ENCODE measurements at regions not wholly inside any gene's neighbourhood (a gene's known extent, or its start where the extent isn't known, plus 50 kb on each side); places are given as distances from the start of the nearest gene placed in this dataset.

DNA sequence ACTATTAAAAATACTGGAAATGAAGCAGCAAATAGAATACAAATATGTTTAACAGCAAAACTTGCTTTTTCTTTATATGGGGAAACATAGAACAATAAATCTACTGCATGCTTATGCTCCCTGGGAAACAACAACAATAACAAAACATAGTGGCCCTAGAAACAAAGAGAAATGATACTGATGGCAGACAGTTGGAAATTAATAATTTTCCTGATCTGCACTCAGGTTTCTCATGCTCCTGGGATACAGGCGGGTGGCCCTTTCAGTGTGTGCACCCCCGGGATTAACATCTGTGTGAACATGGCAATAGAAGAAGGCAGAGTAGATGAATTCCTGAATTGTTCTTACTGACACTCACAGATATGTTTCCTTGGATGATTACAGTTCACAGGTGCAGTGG is 209.2 kb upstream of the TBX18 start:
- Mint-ChIP-seq H3K27ac (ENCODE audit: unreplicated experiment) (no peak overlapping the region), H3K27me3 (ENCODE audit: low read depth, unreplicated experiment) (peaks cover 5% of the 10 kb centered on the region), H3K4me1 (ENCODE audit: low read depth, unreplicated experiment) (peaks cover 1% of the 10 kb centered on the region), H3K4me3 (ENCODE audit: unreplicated experiment) (no peak overlapping the region), H3K9me3 (ENCODE audit: unreplicated experiment) (peaks cover 5% of the 10 kb centered on the region), H3K36me3 (ENCODE audit: low read depth, unreplicated experiment) (no peaks in the 10 kb centered on the region)
- Histone ChIP-seq H3K36me3 (ENCODE audit: insufficient read depth, low read length) (no peaks in the 10 kb centered on the region), H3K4me3 (ENCODE audit: insufficient read depth, low read depth, low read length) (no peak overlapping the region), H3K79me2 (ENCODE audit: insufficient read depth, low read length) (no peaks in the 10 kb centered on the region), H3K9me3 (ENCODE audit: insufficient read depth, low read depth, low read length) (peaks cover 3% of the 10 kb centered on the region), H3K4me2 (ENCODE audit: low read length) (no peak overlapping the region), H3K27me3 (ENCODE audit: insufficient read depth, low read length) (no peaks in the 10 kb centered on the region), H4K20me1 (ENCODE audit: insufficient read depth, low read length) (no peaks in the 10 kb centered on the region), H3K27ac (ENCODE audit: low read depth, low read length) (no peak overlapping the region), H2AFZ (ENCODE audit: low read depth, low read length) (no peak overlapping the region), H3K9ac (ENCODE audit: low read length) (no peak overlapping the region), H3K4me1 (ENCODE audit: insufficient read depth, low read length) (peaks cover under 1% of the 10 kb centered on the region)
- TF ChIP-seq, protein P1, sequence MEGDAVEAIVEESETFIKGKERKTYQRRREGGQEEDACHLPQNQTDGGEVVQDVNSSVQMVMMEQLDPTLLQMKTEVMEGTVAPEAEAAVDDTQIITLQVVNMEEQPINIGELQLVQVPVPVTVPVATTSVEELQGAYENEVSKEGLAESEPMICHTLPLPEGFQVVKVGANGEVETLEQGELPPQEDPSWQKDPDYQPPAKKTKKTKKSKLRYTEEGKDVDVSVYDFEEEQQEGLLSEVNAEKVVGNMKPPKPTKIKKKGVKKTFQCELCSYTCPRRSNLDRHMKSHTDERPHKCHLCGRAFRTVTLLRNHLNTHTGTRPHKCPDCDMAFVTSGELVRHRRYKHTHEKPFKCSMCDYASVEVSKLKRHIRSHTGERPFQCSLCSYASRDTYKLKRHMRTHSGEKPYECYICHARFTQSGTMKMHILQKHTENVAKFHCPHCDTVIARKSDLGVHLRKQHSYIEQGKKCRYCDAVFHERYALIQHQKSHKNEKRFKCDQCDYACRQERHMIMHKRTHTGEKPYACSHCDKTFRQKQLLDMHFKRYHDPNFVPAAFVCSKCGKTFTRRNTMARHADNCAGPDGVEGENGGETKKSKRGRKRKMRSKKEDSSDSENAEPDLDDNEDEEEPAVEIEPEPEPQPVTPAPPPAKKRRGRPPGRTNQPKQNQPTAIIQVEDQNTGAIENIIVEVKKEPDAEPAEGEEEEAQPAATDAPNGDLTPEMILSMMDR (IDR thresholded peaks at IDR 0.05; ENCODE audit: insufficient read depth, low read depth, low read length): no peak
- TF ChIP-seq EZH2 (IDR thresholded peaks at IDR 0.05; ENCODE audit: insufficient read depth, low read length): no peak
- FAIRE-seq: no peak
- DNase-seq (ENCODE audit: low read depth): no peak

DNA sequence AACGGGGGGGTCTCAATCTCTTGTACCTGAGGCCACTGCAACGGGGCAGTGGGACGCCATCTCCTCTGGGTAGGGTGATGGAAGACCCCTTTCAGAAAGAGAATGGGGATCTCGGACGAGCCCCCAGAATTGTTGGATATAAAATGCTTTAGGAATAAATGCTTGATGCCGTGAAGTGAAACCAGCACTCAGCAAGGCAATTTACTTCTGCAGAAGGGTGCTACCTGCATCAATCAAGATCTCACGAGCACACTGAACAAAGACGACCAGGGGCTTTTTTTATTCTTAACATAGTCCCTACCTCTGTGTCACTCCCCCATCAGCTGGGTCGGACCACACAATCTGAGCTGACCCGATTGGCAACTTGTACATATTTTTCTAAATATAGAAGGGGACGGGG is 203.6 kb upstream of the TBX18 start:
- Mint-ChIP-seq H3K27ac (ENCODE audit: unreplicated experiment) (no peak overlapping the region), H3K4me3 (ENCODE audit: unreplicated experiment) (no peak overlapping the region), H3K4me1 (ENCODE audit: low read depth, unreplicated experiment) (no peaks in the 10 kb centered on the region), H3K27me3 (ENCODE audit: low read depth, unreplicated experiment) (peaks cover 8% of the 10 kb centered on the region), H3K9me3 (ENCODE audit: unreplicated experiment) (peaks cover 14% of the 10 kb centered on the region), H3K36me3 (ENCODE audit: low read depth, unreplicated experiment) (no peaks in the 10 kb centered on the region)
- Histone ChIP-seq H3K9ac (ENCODE audit: low read length) (no peak overlapping the region), H3K27me3 (ENCODE audit: insufficient read depth, low read length) (no peaks in the 10 kb centered on the region), H3K36me3 (ENCODE audit: insufficient read depth, low read length) (no peaks in the 10 kb centered on the region), H3K27ac (ENCODE audit: low read depth, low read length) (no peak overlapping the region), H2AFZ (ENCODE audit: low read depth, low read length) (no peak overlapping the region), H4K20me1 (ENCODE audit: insufficient read depth, low read length) (no peaks in the 10 kb centered on the region), H3K4me3 (ENCODE audit: insufficient read depth, low read depth, low read length) (no peak overlapping the region), H3K4me2 (ENCODE audit: low read length) (no peak overlapping the region), H3K4me1 (ENCODE audit: insufficient read depth, low read length) (no peaks in the 10 kb centered on the region), H3K9me3 (ENCODE audit: insufficient read depth, low read depth, low read length) (peaks cover 12% of the 10 kb centered on the region), H3K79me2 (ENCODE audit: insufficient read depth, low read length) (no peaks in the 10 kb centered on the region)
- DNase-seq (ENCODE audit: low read depth): no peak
- no peak for TF ChIP-seq EZH2 (IDR thresholded peaks at IDR 0.05; ENCODE audit: insufficient read depth, low read length)
- TF ChIP-seq, protein P1 (IDR thresholded peaks at IDR 0.05; ENCODE audit: insufficient read depth, low read depth, low read length): no peak
- FAIRE-seq: no peak

DNA sequence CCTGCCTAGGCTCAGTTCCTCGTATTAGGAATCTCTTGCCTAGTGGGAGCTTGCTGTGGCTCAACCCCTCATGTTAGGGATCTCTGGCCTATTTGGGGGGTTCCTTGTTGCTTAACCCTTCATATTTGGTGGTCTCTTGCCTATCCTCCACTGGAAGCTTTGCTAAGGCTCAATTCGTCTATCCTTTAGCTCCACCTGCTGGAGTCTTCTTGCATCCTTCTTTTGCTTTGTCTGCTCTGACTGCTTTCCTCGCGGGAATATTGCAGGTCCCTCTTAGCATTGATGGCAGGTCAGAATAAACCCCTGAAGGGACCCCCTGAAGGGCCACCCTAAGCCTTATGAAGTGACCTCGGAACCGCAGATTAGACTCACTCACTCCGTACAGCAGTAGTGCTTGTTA is 203.0 kb upstream of the TBX18 start:
- no peak for DNase-seq (ENCODE audit: low read depth)

More for the DNA sequence above, 203.0 kb upstream of the TBX18 start:
- H3K9me3 ChIP-seq (ENCODE audit: insufficient read depth, low read depth, low read length): peaks cover 9% of the 10 kb centered on the region
- H3K27ac Mint-ChIP-seq (ENCODE audit: unreplicated experiment): no peak overlapping the region
- no peaks in the 10 kb centered on the region for H3K27me3 ChIP-seq (ENCODE audit: insufficient read depth, low read length)
- no peak overlapping the region for H3K4me2 ChIP-seq (ENCODE audit: low read length)
- no peak overlapping the region for H3K9ac ChIP-seq (ENCODE audit: low read length)
- no peaks in the 10 kb centered on the region for H3K4me1 Mint-ChIP-seq (ENCODE audit: low read depth, unreplicated experiment)
- peaks cover 14% of the 10 kb centered on the region for H3K9me3 Mint-ChIP-seq (ENCODE audit: unreplicated experiment)
- no peaks in the 10 kb centered on the region for H4K20me1 ChIP-seq (ENCODE audit: insufficient read depth, low read length)
- no peak overlapping the region for H3K4me3 Mint-ChIP-seq (ENCODE audit: unreplicated experiment)
- H3K4me1 ChIP-seq (ENCODE audit: insufficient read depth, low read length): no peaks in the 10 kb centered on the region
- no peaks in the 10 kb centered on the region for H3K36me3 Mint-ChIP-seq (ENCODE audit: low read depth, unreplicated experiment)
- FAIRE-seq: no peak
- H2AFZ ChIP-seq (ENCODE audit: low read depth, low read length): no peak overlapping the region
- peaks cover 8% of the 10 kb centered on the region for H3K27me3 Mint-ChIP-seq (ENCODE audit: low read depth, unreplicated experiment)
- H3K79me2 ChIP-seq (ENCODE audit: insufficient read depth, low read length): no peaks in the 10 kb centered on the region
- TF ChIP-seq EZH2 (IDR thresholded peaks at IDR 0.05; ENCODE audit: insufficient read depth, low read length): no peak
- TF ChIP-seq, protein P1 (IDR thresholded peaks at IDR 0.05; ENCODE audit: insufficient read depth, low read depth, low read length): peak; percentile 38
- H3K27ac ChIP-seq (ENCODE audit: low read depth, low read length): no peak overlapping the region
- H3K4me3 ChIP-seq (ENCODE audit: insufficient read depth, low read depth, low read length): no peak overlapping the region
- no peaks in the 10 kb centered on the region for H3K36me3 ChIP-seq (ENCODE audit: insufficient read depth, low read length)
